GM21423 (cell line): ENCODE measurements at regions not wholly inside any gene's neighbourhood (a gene's known extent, or its start where the extent isn't known, plus 50 kb on each side); places are given as distances from the start of the nearest gene placed in this dataset.

Experiments used
- ATAC-seq: cut with Tn5 transposase; IDR thresholded peaks from one replicate; pipeline ENCODE4 v1.9.1; 2021; ENCODE audit warnings: mild to moderate bottlenecking, moderate library complexity; ENCODE audit not compliant: unreplicated experiment

- ATAC-seq: no peak
Measured at GRCh38 chr5:39598661-39599248, 174.0 kb upstream of the DAB2 start.

- no peak for ATAC-seq
Measured at GRCh38 chr5:39588179-39588578, 163.4 kb upstream of the DAB2 start.

- ATAC-seq: no peak
Measured at GRCh38 chr5:39587675-39588074, 162.9 kb upstream of the DAB2 start.

- ATAC-seq: no peak
Measured at GRCh38 chr5:39586185-39586584, 161.4 kb upstream of the DAB2 start.

- no peak for ATAC-seq
Measured at GRCh38 chr5:39584927-39585326, 160.1 kb upstream of the DAB2 start.

- ATAC-seq: no peak
Measured at GRCh38 chr5:39580702-39581453, 156.1 kb upstream of the DAB2 start.

GRCh38 chr5:39579750-39580149 is 155.0 kb upstream of the DAB2 start:
- no peak for ATAC-seq

GRCh38 chr5:39578887-39579497 is 154.2 kb upstream of the DAB2 start:
- ATAC-seq: no peak

GRCh38 chr5:39577529-39577928 is 152.7 kb upstream of the DAB2 start:
- ATAC-seq: no peak

GRCh38 chr5:39570403-39571027 is 145.7 kb upstream of the DAB2 start:
- ATAC-seq: no peak

GRCh38 chr5:39569857-39570256 is 145.1 kb upstream of the DAB2 start:
- no peak for ATAC-seq

GRCh38 chr5:39566891-39567290 is 142.1 kb upstream of the DAB2 start:
- ATAC-seq: no peak

GRCh38 chr5:39566029-39566428 is 141.2 kb upstream of the DAB2 start:
- ATAC-seq: no peak

- ATAC-seq: no peak
Measured at GRCh38 chr5:39561421-39561820, 136.6 kb upstream of the DAB2 start.

- no peak for ATAC-seq
Measured at GRCh38 chr5:39560726-39561125, 135.9 kb upstream of the DAB2 start.

GRCh38 chr5:39559923-39560322 is 135.1 kb upstream of the DAB2 start:
- no peak for ATAC-seq

- no peak for ATAC-seq
Measured at GRCh38 chr5:39558541-39558940, 133.8 kb upstream of the DAB2 start.

GRCh38 chr5:39555788-39556187 is 131.0 kb upstream of the DAB2 start:
- no peak for ATAC-seq

GRCh38 chr5:39547553-39548154 is 122.9 kb upstream of the DAB2 start:
- no peak for ATAC-seq

- no peak for ATAC-seq
Measured at GRCh38 chr5:39544941-39545340, 120.2 kb upstream of the DAB2 start.

GRCh38 chr5:39543335-39543734 is 118.6 kb upstream of the DAB2 start:
- no peak for ATAC-seq
